ENCODE measurements at regions not wholly inside any gene's neighbourhood (a gene's known extent, or its start where the extent isn't known, plus 50 kb on each side); places are given as distances from the start of the nearest gene placed in this dataset.

DNA sequence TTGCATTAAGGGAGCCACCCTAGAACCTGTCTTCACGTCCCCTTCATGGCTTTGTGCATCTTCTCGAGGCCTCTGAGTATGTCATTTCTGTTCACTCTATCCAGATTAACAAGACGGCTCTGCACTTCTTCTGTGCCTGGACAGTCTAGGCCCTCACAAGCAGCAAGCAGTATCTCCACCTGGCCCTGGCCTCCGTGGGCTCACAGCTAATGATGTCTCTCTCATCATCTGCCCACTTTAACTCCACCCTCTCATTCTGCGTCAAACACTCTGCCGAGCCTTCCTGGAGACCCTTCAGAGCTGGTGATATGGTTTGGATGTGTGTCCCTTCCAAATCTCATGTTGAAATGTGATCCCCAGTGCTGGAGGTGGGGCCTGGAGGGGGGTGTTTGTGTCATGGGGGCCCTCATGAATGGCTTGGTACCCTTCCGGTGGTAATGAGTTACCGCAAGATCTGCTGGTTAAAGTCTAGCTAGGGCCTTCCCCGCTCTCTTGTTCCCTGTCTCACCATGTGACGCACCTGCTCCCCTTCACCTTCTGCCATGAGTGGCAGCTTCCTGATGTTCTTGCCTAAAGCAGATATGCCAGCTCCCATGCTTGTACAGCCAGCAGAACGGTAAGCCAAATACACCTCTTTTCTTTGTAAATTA lies 132.5 kb upstream of the ID2 start:
- DNase-seq (ENCODE audit: low read depth, low spot score) (no peak), ATAC-seq (no peak)
- H3K27ac ChIP-seq (ENCODE audit: low read depth, low read length) = no peak overlapping the region

GRCh38 chr2:8549942-8550341 lies 131.9 kb upstream of the ID2 start:
- H3K36me3 ChIP-seq (ENCODE audit: control insufficient read depth in 1 of 2, insufficient read depth in 2 of 2, low read length in 2 of 2) = no peaks in the 10 kb centered on the region
- ATAC-seq (no peak), DNase-seq (ENCODE audit: low read depth, low spot score) (no peak)
- no peaks in the 10 kb centered on the region for H3K9me2 ChIP-seq (ENCODE audit: insufficient read depth)
- no peak overlapping the region for H3K9ac ChIP-seq (ENCODE audit: low read length)
- no peaks in the 10 kb centered on the region for H3K79me2 ChIP-seq (ENCODE audit: insufficient read depth, low read length)
- ChIA-PET POLR2A (interaction anchor here (1.3 kb wide), 1 partner anchor 132 kb away, joined by 5 read pairs; the partner anchor contains the start of gene ID2), RAD21 (ENCODE audit: low non-redundant PET in 1 of 2, low total read pairs in 2 of 2, uncharacterized antibody in 2 of 2, unreplicated experiment in 2 of 2) (no interaction called here), CTCF (no interaction called here)
- H2AFZ ChIP-seq (ENCODE audit: low read depth, low read length, poor library complexity, severe bottlenecking) = no peak overlapping the region
- no peak overlapping the region for H3K4me2 ChIP-seq (ENCODE audit: low read length)
- no peak overlapping the region for H3K4me3 ChIP-seq (replicated peaks in 1 of 2; ENCODE audit: low read depth in 1 of 2, low read length in 2 of 2)
- intact Hi-C loops (cut with micrococcal nuclease) = no loop called here
- no peaks in the 10 kb centered on the region for H3K9me3 ChIP-seq (ENCODE audit: control insufficient read depth in 1 of 2, insufficient read depth in 1 of 2, low read depth in 1 of 2, low read length in 2 of 2)
- H3K4me1 ChIP-seq (ENCODE audit: control insufficient read depth in 1 of 2, insufficient read depth in 2 of 2, low read length in 2 of 2) = peaks cover 2 to 5% of the 10 kb centered on the region in 2 experiments; a peak in 3 of 4 replicates
- no TSS peak for BruUV-seq (replicated peaks)
- H3K27ac ChIP-seq (ENCODE audit: low read depth, low read length) = no peak overlapping the region
- no peaks in the 10 kb centered on the region for H4K20me1 ChIP-seq (ENCODE audit: insufficient read depth)
- H3K27me3 ChIP-seq (ENCODE audit: insufficient read depth, low read length) = no peaks in the 10 kb centered on the region
- TF ChIP-seq TCF7L2 (IDR thresholded peaks at IDR 0.05; ENCODE audit: borderline replicate concordance, extremely low read depth, insufficient read depth, insufficient read length) (no peak), ELF1 (IDR thresholded peaks at IDR 0.05; ENCODE audit: borderline replicate concordance, low read depth) (no peak), SRF (IDR thresholded peaks at IDR 0.05; ENCODE audit: low read depth) (no peak), EGR1 (IDR thresholded peaks at IDR 0.05; ENCODE audit: low read depth) (no peak), FOSL1 (IDR thresholded peaks at IDR 0.05; ENCODE audit: low read depth) (no peak), YY1 (IDR thresholded peaks at IDR 0.05; ENCODE audit: extremely low read depth, insufficient replicate concordance, low read depth, low read length) (no peak), ZFX (IDR thresholded peaks at IDR 0.05) (no peak), CEBPB (IDR thresholded peaks at IDR 0.05; ENCODE audit: low read depth) (no peak), ZNF274 (IDR thresholded peaks at IDR 0.05; ENCODE audit: low read depth, low read length) (no peak), MAX (IDR thresholded peaks at IDR 0.05) (no peak), POLR2A (IDR thresholded peaks at IDR 0.05; ENCODE audit: borderline replicate concordance, extremely low read depth, insufficient read depth, insufficient read length) (no peak)
- TF ChIP-seq, protein P1, sequence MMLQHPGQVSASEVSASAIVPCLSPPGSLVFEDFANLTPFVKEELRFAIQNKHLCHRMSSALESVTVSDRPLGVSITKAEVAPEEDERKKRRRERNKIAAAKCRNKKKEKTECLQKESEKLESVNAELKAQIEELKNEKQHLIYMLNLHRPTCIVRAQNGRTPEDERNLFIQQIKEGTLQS (IDR thresholded peaks at IDR 0.05) = no peak
- TF ChIP-seq, protein P2, sequence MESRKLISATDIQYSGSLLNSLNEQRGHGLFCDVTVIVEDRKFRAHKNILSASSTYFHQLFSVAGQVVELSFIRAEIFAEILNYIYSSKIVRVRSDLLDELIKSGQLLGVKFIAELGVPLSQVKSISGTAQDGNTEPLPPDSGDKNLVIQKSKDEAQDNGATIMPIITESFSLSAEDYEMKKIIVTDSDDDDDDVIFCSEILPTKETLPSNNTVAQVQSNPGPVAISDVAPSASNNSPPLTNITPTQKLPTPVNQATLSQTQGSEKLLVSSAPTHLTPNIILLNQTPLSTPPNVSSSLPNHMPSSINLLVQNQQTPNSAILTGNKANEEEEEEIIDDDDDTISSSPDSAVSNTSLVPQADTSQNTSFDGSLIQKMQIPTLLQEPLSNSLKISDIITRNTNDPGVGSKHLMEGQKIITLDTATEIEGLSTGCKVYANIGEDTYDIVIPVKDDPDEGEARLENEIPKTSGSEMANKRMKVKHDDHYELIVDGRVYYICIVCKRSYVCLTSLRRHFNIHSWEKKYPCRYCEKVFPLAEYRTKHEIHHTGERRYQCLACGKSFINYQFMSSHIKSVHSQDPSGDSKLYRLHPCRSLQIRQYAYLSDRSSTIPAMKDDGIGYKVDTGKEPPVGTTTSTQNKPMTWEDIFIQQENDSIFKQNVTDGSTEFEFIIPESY (IDR thresholded peaks at IDR 0.05; ENCODE audit: extremely low read depth, insufficient replicate concordance, low read length) = no peak

More for the DNA sequence above, 132.5 kb upstream of the ID2 start:
- H3K27me3 ChIP-seq (ENCODE audit: insufficient read depth, low read length) = no peaks in the 10 kb centered on the region
- CTCF ChIA-PET = no interaction called here
- H4K20me1 ChIP-seq (ENCODE audit: insufficient read depth) = no peaks in the 10 kb centered on the region
- POLR2A ChIA-PET = interaction anchor here (1.3 kb wide), 1 partner anchor 132 kb away, joined by 5 read pairs; the partner anchor contains the start of gene ID2
- RAD21 ChIA-PET (ENCODE audit: low non-redundant PET in 1 of 2, low total read pairs in 2 of 2, uncharacterized antibody in 2 of 2, unreplicated experiment in 2 of 2) = no interaction called here
- H3K36me3 ChIP-seq (ENCODE audit: control insufficient read depth in 1 of 2, insufficient read depth in 2 of 2, low read length in 2 of 2) = no peaks in the 10 kb centered on the region
- no peak for TF ChIP-seq EZH2 (IDR thresholded peaks at IDR 0.05)
- TF ChIP-seq, protein P3, sequence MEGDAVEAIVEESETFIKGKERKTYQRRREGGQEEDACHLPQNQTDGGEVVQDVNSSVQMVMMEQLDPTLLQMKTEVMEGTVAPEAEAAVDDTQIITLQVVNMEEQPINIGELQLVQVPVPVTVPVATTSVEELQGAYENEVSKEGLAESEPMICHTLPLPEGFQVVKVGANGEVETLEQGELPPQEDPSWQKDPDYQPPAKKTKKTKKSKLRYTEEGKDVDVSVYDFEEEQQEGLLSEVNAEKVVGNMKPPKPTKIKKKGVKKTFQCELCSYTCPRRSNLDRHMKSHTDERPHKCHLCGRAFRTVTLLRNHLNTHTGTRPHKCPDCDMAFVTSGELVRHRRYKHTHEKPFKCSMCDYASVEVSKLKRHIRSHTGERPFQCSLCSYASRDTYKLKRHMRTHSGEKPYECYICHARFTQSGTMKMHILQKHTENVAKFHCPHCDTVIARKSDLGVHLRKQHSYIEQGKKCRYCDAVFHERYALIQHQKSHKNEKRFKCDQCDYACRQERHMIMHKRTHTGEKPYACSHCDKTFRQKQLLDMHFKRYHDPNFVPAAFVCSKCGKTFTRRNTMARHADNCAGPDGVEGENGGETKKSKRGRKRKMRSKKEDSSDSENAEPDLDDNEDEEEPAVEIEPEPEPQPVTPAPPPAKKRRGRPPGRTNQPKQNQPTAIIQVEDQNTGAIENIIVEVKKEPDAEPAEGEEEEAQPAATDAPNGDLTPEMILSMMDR (IDR thresholded peaks at IDR 0.05 in 2 of 3, conservative IDR thresholded peaks at IDR 0.05 in 1 of 3; ENCODE audit: borderline replicate concordance in 1 of 3, insufficient read depth in 1 of 3, low read depth in 2 of 3, low read length in 2 of 3) = no peak
- H3K4me2 ChIP-seq (ENCODE audit: low read length) = no peak overlapping the region
- no peaks in the 10 kb centered on the region for H3K9me3 ChIP-seq (ENCODE audit: control insufficient read depth in 1 of 2, insufficient read depth in 1 of 2, low read depth in 1 of 2, low read length in 2 of 2)
- no TSS peak for BruUV-seq (replicated peaks)
- H3K9ac ChIP-seq (ENCODE audit: low read length) = no peak overlapping the region
- H3K9me2 ChIP-seq (ENCODE audit: insufficient read depth) = no peaks in the 10 kb centered on the region
- no peaks in the 10 kb centered on the region for H3K79me2 ChIP-seq (ENCODE audit: insufficient read depth, low read length)
- intact Hi-C loops (cut with micrococcal nuclease) = no loop called here
- H2AFZ ChIP-seq (ENCODE audit: low read depth, low read length, poor library complexity, severe bottlenecking) = no peak overlapping the region
- peaks cover 2 to 8% of the 10 kb centered on the region in 2 experiments; a peak in 3 of 4 replicates for H3K4me1 ChIP-seq (ENCODE audit: control insufficient read depth in 1 of 2, insufficient read depth in 2 of 2, low read length in 2 of 2)
- H3K4me3 ChIP-seq (replicated peaks in 1 of 2; ENCODE audit: low read depth in 1 of 2, low read length in 2 of 2) = no peak overlapping the region
